ENCODE measurements at regions not wholly inside any gene's neighbourhood (a gene's known extent, or its start where the extent isn't known, plus 50 kb on each side); places are given as distances from the start of the nearest gene placed in this dataset.
A peak's percentile ranks its signal among the peaks of the same experiment; 100 is the strongest.

GRCh38 chr4:189313861-189314513 lies 626.7 kb upstream of the FRG1 start:
- H3K9me3 Mint-ChIP-seq, result peaks cover 2% of the 10 kb centered on the region
- no peak overlapping the region for H3K4me3 Mint-ChIP-seq
- H3K27me3 Mint-ChIP-seq, result no peaks in the 10 kb centered on the region
- no peaks in the 10 kb centered on the region for H3K36me3 Mint-ChIP-seq
- H3K27ac Mint-ChIP-seq, result no peak overlapping the region
- H3K4me1 Mint-ChIP-seq, result no peaks in the 10 kb centered on the region
- ATAC-seq, result no peak

- no peaks in the 10 kb centered on the region for H3K4me1 Mint-ChIP-seq
- no peak overlapping the region for H3K4me3 Mint-ChIP-seq
- no peaks in the 10 kb centered on the region for H3K27me3 Mint-ChIP-seq
- H3K36me3 Mint-ChIP-seq, result no peaks in the 10 kb centered on the region
- peaks cover 7% of the 10 kb centered on the region for H3K9me3 Mint-ChIP-seq
- no peak overlapping the region for H3K27ac Mint-ChIP-seq
- ATAC-seq, result no peak
These were observed 618.2 kb upstream of the FRG1 start for GRCh38 chr4:189322426-189322825.

- ATAC-seq, result no peak
- Mint-ChIP-seq H3K27me3 (no peaks in the 10 kb centered on the region), H3K4me1 (no peaks in the 10 kb centered on the region), H3K27ac (no peak overlapping the region), H3K4me3 (no peak overlapping the region), H3K36me3 (no peaks in the 10 kb centered on the region), H3K9me3 (peaks cover 6% of the 10 kb centered on the region)
These were observed 598.8 kb upstream of the FRG1 start for GRCh38 chr4:189341881-189342280.

- Mint-ChIP-seq H3K4me1 (no peaks in the 10 kb centered on the region), H3K9me3 (peaks cover 5% of the 10 kb centered on the region), H3K36me3 (no peaks in the 10 kb centered on the region), H3K4me3 (no peak overlapping the region), H3K27me3 (no peaks in the 10 kb centered on the region), H3K27ac (no peak overlapping the region)
- ATAC-seq, result peak; percentile 74
These were observed 585.1 kb upstream of the FRG1 start for GRCh38 chr4:189355590-189355989.

GRCh38 chr4:189362364-189362763 lies 578.3 kb upstream of the FRG1 start:
- H3K4me1 Mint-ChIP-seq, result no peaks in the 10 kb centered on the region
- no peak for ATAC-seq
- peaks cover 7% of the 10 kb centered on the region for H3K9me3 Mint-ChIP-seq
- no peak overlapping the region for H3K27ac Mint-ChIP-seq
- H3K4me3 Mint-ChIP-seq, result no peak overlapping the region
- no peaks in the 10 kb centered on the region for H3K27me3 Mint-ChIP-seq
- no peaks in the 10 kb centered on the region for H3K36me3 Mint-ChIP-seq

- H3K4me1 Mint-ChIP-seq, result no peaks in the 10 kb centered on the region
- no peaks in the 10 kb centered on the region for H3K36me3 Mint-ChIP-seq
- peak overlapping the region; percentile 29 for H3K4me3 Mint-ChIP-seq
- H3K9me3 Mint-ChIP-seq, result peaks cover 7% of the 10 kb centered on the region
- H3K27me3 Mint-ChIP-seq, result no peaks in the 10 kb centered on the region
- H3K27ac Mint-ChIP-seq, result no peak overlapping the region
- no peak for ATAC-seq
These were observed 576.6 kb upstream of the FRG1 start for GRCh38 chr4:189364032-189364449.

GRCh38 chr4:189365451-189365850 lies 575.2 kb upstream of the FRG1 start:
- no peaks in the 10 kb centered on the region for H3K27me3 Mint-ChIP-seq
- H3K4me1 Mint-ChIP-seq, result no peaks in the 10 kb centered on the region
- no peaks in the 10 kb centered on the region for H3K36me3 Mint-ChIP-seq
- no peak overlapping the region for H3K4me3 Mint-ChIP-seq
- H3K27ac Mint-ChIP-seq, result no peak overlapping the region
- H3K9me3 Mint-ChIP-seq, result peaks cover 7% of the 10 kb centered on the region
- ATAC-seq, result no peak

- no peaks in the 10 kb centered on the region for H3K36me3 Mint-ChIP-seq
- H3K4me1 Mint-ChIP-seq, result no peaks in the 10 kb centered on the region
- peaks cover 3% of the 10 kb centered on the region for H3K9me3 Mint-ChIP-seq
- ATAC-seq, result no peak
- H3K4me3 Mint-ChIP-seq, result no peak overlapping the region
- H3K27me3 Mint-ChIP-seq, result no peaks in the 10 kb centered on the region
- H3K27ac Mint-ChIP-seq, result no peak overlapping the region
These were observed 572.8 kb upstream of the FRG1 start for GRCh38 chr4:189367832-189368231.

GRCh38 chr4:189374176-189374575 lies 566.5 kb upstream of the FRG1 start:
- no peak overlapping the region for H3K27ac Mint-ChIP-seq
- no peaks in the 10 kb centered on the region for H3K27me3 Mint-ChIP-seq
- no peak for ATAC-seq

GRCh38 chr4:189376901-189377300 lies 563.8 kb upstream of the FRG1 start:
- Mint-ChIP-seq H3K27me3 (no peaks in the 10 kb centered on the region), H3K4me1 (no peaks in the 10 kb centered on the region), H3K9me3 (no peaks in the 10 kb centered on the region), H3K27ac (no peak overlapping the region), H3K4me3 (no peak overlapping the region), H3K36me3 (no peaks in the 10 kb centered on the region)
- no peak for ATAC-seq

More at GRCh38 chr4:189374176-189374575, 566.5 kb upstream of the FRG1 start:
- no peak overlapping the region for H3K4me3 Mint-ChIP-seq
- H3K36me3 Mint-ChIP-seq, result no peaks in the 10 kb centered on the region
- no peaks in the 10 kb centered on the region for H3K9me3 Mint-ChIP-seq
- H3K4me1 Mint-ChIP-seq, result no peaks in the 10 kb centered on the region

- Mint-ChIP-seq H3K36me3 (no peaks in the 10 kb centered on the region), H3K4me1 (no peaks in the 10 kb centered on the region), H3K4me3 (no peak overlapping the region), H3K27ac (no peak overlapping the region), H3K9me3 (no peaks in the 10 kb centered on the region), H3K27me3 (no peaks in the 10 kb centered on the region)
- no peak for ATAC-seq
These were observed 563.1 kb upstream of the FRG1 start for GRCh38 chr4:189377569-189377968.

- Mint-ChIP-seq H3K4me3 (no peak overlapping the region), H3K9me3 (peaks cover 12% of the 10 kb centered on the region), H3K36me3 (no peaks in the 10 kb centered on the region), H3K27ac (no peak overlapping the region), H3K4me1 (no peaks in the 10 kb centered on the region), H3K27me3 (no peaks in the 10 kb centered on the region)
- no peak for ATAC-seq
These were observed 555.6 kb upstream of the FRG1 start for GRCh38 chr4:189385098-189385497.

GRCh38 chr4:189385579-189385978 lies 555.1 kb upstream of the FRG1 start:
- Mint-ChIP-seq H3K4me3 (no peak overlapping the region), H3K27me3 (no peaks in the 10 kb centered on the region), H3K36me3 (no peaks in the 10 kb centered on the region), H3K27ac (no peak overlapping the region), H3K9me3 (peaks cover 14% of the 10 kb centered on the region), H3K4me1 (no peaks in the 10 kb centered on the region)
- ATAC-seq, result no peak

- peaks cover 7% of the 10 kb centered on the region for H3K9me3 Mint-ChIP-seq
- no peaks in the 10 kb centered on the region for H3K27me3 Mint-ChIP-seq
- ATAC-seq, result no peak
- no peak overlapping the region for H3K4me3 Mint-ChIP-seq
- no peak overlapping the region for H3K27ac Mint-ChIP-seq
- H3K4me1 Mint-ChIP-seq, result no peaks in the 10 kb centered on the region
- H3K36me3 Mint-ChIP-seq, result no peaks in the 10 kb centered on the region
These were observed 544.2 kb upstream of the FRG1 start for GRCh38 chr4:189396435-189396834.

GRCh38 chr4:189404271-189404670 lies 536.4 kb upstream of the FRG1 start:
- no peaks in the 10 kb centered on the region for H3K36me3 Mint-ChIP-seq
- peaks cover 14% of the 10 kb centered on the region for H3K9me3 Mint-ChIP-seq
- H3K27me3 Mint-ChIP-seq, result no peaks in the 10 kb centered on the region
- no peaks in the 10 kb centered on the region for H3K4me1 Mint-ChIP-seq
- no peak for ATAC-seq
- no peak overlapping the region for H3K27ac Mint-ChIP-seq
- no peak overlapping the region for H3K4me3 Mint-ChIP-seq

- no peaks in the 10 kb centered on the region for H3K36me3 Mint-ChIP-seq
- no peak overlapping the region for H3K4me3 Mint-ChIP-seq
- peaks cover 5% of the 10 kb centered on the region for H3K9me3 Mint-ChIP-seq
- no peak for ATAC-seq
- H3K27ac Mint-ChIP-seq, result no peak overlapping the region
- H3K4me1 Mint-ChIP-seq, result no peaks in the 10 kb centered on the region
- no peaks in the 10 kb centered on the region for H3K27me3 Mint-ChIP-seq
These were observed 531.5 kb upstream of the FRG1 start for GRCh38 chr4:189409158-189409557.

- Mint-ChIP-seq H3K27me3 (no peaks in the 10 kb centered on the region), H3K4me3 (no peak overlapping the region), H3K27ac (no peak overlapping the region), H3K36me3 (no peaks in the 10 kb centered on the region), H3K9me3 (no peaks in the 10 kb centered on the region), H3K4me1 (no peaks in the 10 kb centered on the region)
- no peak for ATAC-seq
These were observed 526.7 kb upstream of the FRG1 start for GRCh38 chr4:189414021-189414420.
